DOHH2 (cell line): ENCODE measurements at regions not wholly inside any gene's neighbourhood (a gene's known extent, or its start where the extent isn't known, plus 50 kb on each side); places are given as distances from the start of the nearest gene placed in this dataset.

Experiments used
- EZH2phosphoT487 ChIP-seq: fragments of 200-600 bp; sonication (generic); IDR thresholded peaks from 2 replicates; pipeline ENCODE4 v1.6.1; 2017; ENCODE audit warnings: borderline replicate concordance, mild to moderate bottlenecking, antibody characterized with exemption, low read length, moderate library complexity, mixed read lengths
- TF ChIP-seq, protein P1 (sequence below): fragments of 200-600 bp; sonication (generic); IDR thresholded peaks from one replicate; pipeline ENCODE4 v1.5.1; 2014; ENCODE audit warnings: antibody characterized with exemption, mild to moderate bottlenecking, low read depth, low read length; ENCODE audit not compliant: poor library complexity, severe bottlenecking

DNA sequence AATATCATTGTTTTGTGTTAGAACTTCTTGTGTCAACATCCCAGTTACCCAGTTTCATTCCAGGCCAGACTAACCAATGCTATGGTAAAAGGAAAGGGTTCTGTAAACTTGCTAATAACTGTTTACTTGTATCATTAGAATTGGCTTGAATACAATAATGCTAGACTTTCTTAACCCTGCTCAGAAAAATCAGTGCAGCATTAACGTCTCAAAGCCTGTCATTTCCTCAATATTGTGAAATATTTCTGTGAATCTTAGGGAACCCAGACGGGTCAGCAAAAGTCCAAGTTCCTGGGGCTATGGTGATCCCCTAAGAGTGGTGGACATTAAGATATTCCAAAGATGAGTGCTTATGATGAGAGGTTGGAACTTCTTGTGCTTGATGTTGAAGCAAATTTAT is 541.2 kb upstream of the MAGEB18 start:
- TF ChIP-seq, protein P1, sequence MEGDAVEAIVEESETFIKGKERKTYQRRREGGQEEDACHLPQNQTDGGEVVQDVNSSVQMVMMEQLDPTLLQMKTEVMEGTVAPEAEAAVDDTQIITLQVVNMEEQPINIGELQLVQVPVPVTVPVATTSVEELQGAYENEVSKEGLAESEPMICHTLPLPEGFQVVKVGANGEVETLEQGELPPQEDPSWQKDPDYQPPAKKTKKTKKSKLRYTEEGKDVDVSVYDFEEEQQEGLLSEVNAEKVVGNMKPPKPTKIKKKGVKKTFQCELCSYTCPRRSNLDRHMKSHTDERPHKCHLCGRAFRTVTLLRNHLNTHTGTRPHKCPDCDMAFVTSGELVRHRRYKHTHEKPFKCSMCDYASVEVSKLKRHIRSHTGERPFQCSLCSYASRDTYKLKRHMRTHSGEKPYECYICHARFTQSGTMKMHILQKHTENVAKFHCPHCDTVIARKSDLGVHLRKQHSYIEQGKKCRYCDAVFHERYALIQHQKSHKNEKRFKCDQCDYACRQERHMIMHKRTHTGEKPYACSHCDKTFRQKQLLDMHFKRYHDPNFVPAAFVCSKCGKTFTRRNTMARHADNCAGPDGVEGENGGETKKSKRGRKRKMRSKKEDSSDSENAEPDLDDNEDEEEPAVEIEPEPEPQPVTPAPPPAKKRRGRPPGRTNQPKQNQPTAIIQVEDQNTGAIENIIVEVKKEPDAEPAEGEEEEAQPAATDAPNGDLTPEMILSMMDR, result no peak
- no peak for TF ChIP-seq EZH2phosphoT487
